ENCODE measurements at regions not wholly inside any gene's neighbourhood (a gene's known extent, or its start where the extent isn't known, plus 50 kb on each side); places are given as distances from the start of the nearest gene placed in this dataset.

DNA sequence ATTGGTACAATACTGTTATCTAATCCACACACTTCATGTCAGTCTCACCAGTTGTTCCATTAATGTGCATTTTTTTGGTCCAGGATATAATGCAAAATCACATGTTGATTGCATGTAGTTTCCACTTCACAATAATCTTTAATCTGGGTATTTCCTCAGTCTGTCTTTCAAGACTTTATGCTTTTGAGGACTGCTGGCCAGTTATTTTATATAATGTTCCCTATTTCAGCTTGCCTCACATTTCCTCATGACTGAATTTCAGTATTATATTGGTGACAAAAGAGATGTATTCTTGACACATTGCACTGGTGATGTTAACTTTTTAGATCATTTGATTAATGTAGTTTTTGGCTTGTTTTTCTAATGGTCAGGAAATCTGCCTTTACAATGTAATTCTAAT lies 368.3 kb downstream of the IRS2 start:
- no peak for DNase-seq (ENCODE audit: low spot score)
- TF ChIP-seq, protein P1, sequence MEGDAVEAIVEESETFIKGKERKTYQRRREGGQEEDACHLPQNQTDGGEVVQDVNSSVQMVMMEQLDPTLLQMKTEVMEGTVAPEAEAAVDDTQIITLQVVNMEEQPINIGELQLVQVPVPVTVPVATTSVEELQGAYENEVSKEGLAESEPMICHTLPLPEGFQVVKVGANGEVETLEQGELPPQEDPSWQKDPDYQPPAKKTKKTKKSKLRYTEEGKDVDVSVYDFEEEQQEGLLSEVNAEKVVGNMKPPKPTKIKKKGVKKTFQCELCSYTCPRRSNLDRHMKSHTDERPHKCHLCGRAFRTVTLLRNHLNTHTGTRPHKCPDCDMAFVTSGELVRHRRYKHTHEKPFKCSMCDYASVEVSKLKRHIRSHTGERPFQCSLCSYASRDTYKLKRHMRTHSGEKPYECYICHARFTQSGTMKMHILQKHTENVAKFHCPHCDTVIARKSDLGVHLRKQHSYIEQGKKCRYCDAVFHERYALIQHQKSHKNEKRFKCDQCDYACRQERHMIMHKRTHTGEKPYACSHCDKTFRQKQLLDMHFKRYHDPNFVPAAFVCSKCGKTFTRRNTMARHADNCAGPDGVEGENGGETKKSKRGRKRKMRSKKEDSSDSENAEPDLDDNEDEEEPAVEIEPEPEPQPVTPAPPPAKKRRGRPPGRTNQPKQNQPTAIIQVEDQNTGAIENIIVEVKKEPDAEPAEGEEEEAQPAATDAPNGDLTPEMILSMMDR (IDR thresholded peaks at IDR 0.05), result no peak
- Mint-ChIP-seq H3K27ac (ENCODE audit: unreplicated experiment) (no peak overlapping the region), H3K36me3 (ENCODE audit: low read depth) (peaks cover 2% of the 10 kb centered on the region), H3K27me3 (ENCODE audit: low read depth) (no peaks in the 10 kb centered on the region), H3K4me3 (ENCODE audit: unreplicated experiment) (no peak overlapping the region), H3K4me1 (ENCODE audit: low read depth) (peaks cover 13% of the 10 kb centered on the region), H3K9me3 (ENCODE audit: low read depth) (no peaks in the 10 kb centered on the region)

DNA sequence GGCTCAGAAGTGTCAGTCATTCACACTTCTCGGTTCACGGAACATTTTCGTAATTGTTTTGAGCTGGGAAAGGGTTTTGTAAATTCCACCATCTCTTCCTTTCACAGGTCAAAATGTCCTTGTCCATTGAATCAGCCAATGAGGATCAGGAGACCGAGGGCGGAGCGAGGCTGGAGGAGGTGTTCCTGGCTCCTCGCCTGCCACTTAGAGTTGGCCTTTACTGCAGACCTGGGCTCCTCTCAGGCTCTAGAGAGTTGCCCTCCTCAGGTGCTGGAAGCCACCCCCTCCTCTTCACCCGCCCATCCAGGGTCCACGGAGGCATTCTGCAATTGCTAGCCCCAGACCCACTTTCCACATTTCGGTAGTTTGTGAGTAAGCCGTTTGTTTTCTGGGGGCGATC lies 370.4 kb downstream of the IRS2 start:
- Mint-ChIP-seq H3K9me3 (ENCODE audit: low read depth) (no peaks in the 10 kb centered on the region), H3K36me3 (ENCODE audit: low read depth) (peaks cover 2% of the 10 kb centered on the region), H3K4me1 (ENCODE audit: low read depth) (peaks cover 32% of the 10 kb centered on the region), H3K27me3 (ENCODE audit: low read depth) (no peaks in the 10 kb centered on the region), H3K4me3 (ENCODE audit: unreplicated experiment) (no peak overlapping the region), H3K27ac (ENCODE audit: unreplicated experiment) (no peak overlapping the region)
- TF ChIP-seq, protein P1 (IDR thresholded peaks at IDR 0.05), result no peak
- DNase-seq (ENCODE audit: low spot score), result no peak

DNA sequence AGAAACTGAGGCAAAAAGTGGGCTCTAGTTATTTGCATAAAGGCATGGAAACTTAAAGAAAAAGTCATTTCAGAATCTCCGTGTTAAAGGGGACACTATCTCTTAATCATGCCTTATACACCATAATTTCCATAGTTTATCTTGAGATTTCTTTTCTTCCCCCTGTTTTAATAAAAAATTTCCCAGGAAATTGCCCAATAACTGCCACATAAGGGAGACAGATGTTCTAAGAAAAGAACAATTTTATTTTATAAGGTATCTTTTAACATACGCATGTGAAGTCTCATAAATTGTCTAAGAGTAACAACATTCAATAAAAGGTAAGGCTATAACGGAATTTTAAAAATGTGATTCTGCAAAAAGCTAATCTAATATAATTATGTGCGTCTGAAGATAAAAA lies 371.3 kb downstream of the IRS2 start:
- H3K27me3 Mint-ChIP-seq (ENCODE audit: low read depth), result no peaks in the 10 kb centered on the region
- TF ChIP-seq, protein P1 (IDR thresholded peaks at IDR 0.05), result no peak
- H3K27ac Mint-ChIP-seq (ENCODE audit: unreplicated experiment), result no peak overlapping the region
- no peaks in the 10 kb centered on the region for H3K9me3 Mint-ChIP-seq (ENCODE audit: low read depth)
- no peak overlapping the region for H3K4me3 Mint-ChIP-seq (ENCODE audit: unreplicated experiment)
- no peak for DNase-seq (ENCODE audit: low spot score)
- peaks cover 32% of the 10 kb centered on the region for H3K4me1 Mint-ChIP-seq (ENCODE audit: low read depth)
- H3K36me3 Mint-ChIP-seq (ENCODE audit: low read depth), result peaks cover 2% of the 10 kb centered on the region

DNA sequence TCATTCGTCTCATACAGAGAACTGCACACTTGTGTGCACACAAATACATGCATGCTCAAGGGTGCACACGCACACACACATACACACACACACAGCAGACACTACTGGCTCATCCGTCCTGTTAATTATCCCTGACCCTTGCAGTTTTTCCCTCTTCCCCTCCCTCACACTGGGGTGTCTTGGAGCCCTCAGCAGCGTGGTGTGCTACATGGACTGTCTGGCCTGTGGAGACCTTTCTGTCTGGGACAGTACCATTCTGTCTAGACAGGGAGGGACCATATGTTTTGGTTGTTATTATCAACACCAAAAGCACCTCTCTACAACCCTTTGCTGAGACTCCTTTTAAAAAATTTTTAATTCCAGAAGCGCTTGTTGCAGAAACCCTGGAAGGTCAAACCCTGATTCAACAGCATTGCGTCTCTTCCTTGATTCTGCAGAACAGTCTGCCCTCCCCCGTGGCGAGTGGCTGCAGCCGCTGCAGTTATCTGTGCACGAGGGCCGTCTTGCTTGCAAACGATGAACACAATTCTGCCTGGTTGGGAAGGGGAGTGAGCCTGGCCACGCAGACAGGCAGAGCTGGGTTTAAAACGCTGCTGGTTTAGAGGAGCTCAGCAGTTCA lies 374.0 kb downstream of the IRS2 start:
- TF ChIP-seq, protein P1 (IDR thresholded peaks at IDR 0.05), result no peak
- Mint-ChIP-seq H3K9me3 (ENCODE audit: low read depth) (no peaks in the 10 kb centered on the region), H3K4me1 (ENCODE audit: low read depth) (peaks cover 32% of the 10 kb centered on the region), H3K27me3 (ENCODE audit: low read depth) (no peaks in the 10 kb centered on the region), H3K36me3 (ENCODE audit: low read depth) (peaks cover 2% of the 10 kb centered on the region), H3K4me3 (ENCODE audit: unreplicated experiment) (peak overlapping the region; percentile 45), H3K27ac (ENCODE audit: unreplicated experiment) (peak overlapping the region; percentile 77)
- DNase-seq (ENCODE audit: low spot score), result no peak

DNA sequence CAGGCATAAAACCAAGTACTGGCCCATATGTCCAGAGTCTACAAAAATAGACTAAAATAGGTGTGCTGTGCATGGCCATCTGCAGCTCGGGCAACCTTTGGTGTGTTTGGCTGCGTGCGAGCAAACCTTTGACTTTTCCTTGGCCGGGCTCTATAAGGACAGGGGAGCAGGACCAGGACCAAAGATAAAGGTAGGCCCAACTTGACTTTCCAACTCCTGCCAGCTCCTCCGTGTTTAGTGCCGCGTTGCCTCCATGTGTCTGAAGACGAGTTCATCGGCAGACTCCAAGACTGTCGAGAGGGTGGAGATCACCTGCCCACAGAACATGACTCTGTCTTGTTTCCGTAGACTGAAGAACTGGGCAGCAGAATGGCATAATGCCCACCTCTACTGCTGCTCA lies 375.5 kb downstream of the IRS2 start:
- Mint-ChIP-seq H3K27ac (ENCODE audit: unreplicated experiment) (no peak overlapping the region), H3K4me1 (ENCODE audit: low read depth) (peaks cover 32% of the 10 kb centered on the region), H3K36me3 (ENCODE audit: low read depth) (no peaks in the 10 kb centered on the region), H3K27me3 (ENCODE audit: low read depth) (no peaks in the 10 kb centered on the region), H3K4me3 (ENCODE audit: unreplicated experiment) (no peak overlapping the region), H3K9me3 (ENCODE audit: low read depth) (no peaks in the 10 kb centered on the region)
- TF ChIP-seq, protein P1 (IDR thresholded peaks at IDR 0.05), result no peak
- DNase-seq (ENCODE audit: low spot score), result no peak
